GM23338 (cell line): ENCODE measurements at regions not wholly inside any gene's neighbourhood (a gene's known extent, or its start where the extent isn't known, plus 50 kb on each side); places are given as distances from the start of the nearest gene placed in this dataset.

ENCODE experiments used
- ATAC-seq: fragments of 200-7000 bp; cut with Tn5 transposase; 3 replicates; pipeline ENCODE4 v1.9.1; 2020
- DNase-seq: peaks from one replicate; pipeline ENCODE4 v3.0.0-alpha.2; 2015; ENCODE audit warnings: low spot score
- H2AFZ ChIP-seq: fragments of 200-600 bp; sonication (generic); 2 replicates; pipeline ENCODE4 v1.8.0; 2016; ENCODE audit warnings: antibody characterized with exemption, mild to moderate bottlenecking, moderate library complexity
- H3F3A ChIP-seq: fragments of 200-600 bp; sonication (generic); replicated peaks from 2 replicates; pipeline ENCODE4 v1.8.0; 2017; ENCODE audit warnings: antibody characterized with exemption, mixed run types, low read depth
- H3K27ac ChIP-seq: fragments of 200-600 bp; sonication (generic); 2 replicates; pipeline ENCODE4 v1.6.1; 2016; ENCODE audit warnings: low read depth
- H3K27me3 ChIP-seq: fragments of 200-600 bp; sonication (generic); 2 replicates; pipeline ENCODE4 v1.8.0; 2016; ENCODE audit warnings: mild to moderate bottlenecking, mixed run types, moderate library complexity; ENCODE audit not compliant: insufficient read depth
- H3K36me3 ChIP-seq: fragments of 200-600 bp; sonication (generic); 2 replicates; pipeline ENCODE4 v1.8.0; 2016; ENCODE audit warnings: mild to moderate bottlenecking; ENCODE audit not compliant: insufficient read depth
- H3K4me1 ChIP-seq: fragments of 200-600 bp; sonication (generic); 2 replicates; pipeline ENCODE4 v1.8.0; 2016; ENCODE audit warnings: mild to moderate bottlenecking, moderate library complexity; ENCODE audit not compliant: insufficient read depth
- H3K4me2 ChIP-seq: fragments of 200-600 bp; sonication (generic); 2 replicates; pipeline ENCODE4 v1.7.1; 2017; ENCODE audit warnings: mixed run types
- H3K4me3 ChIP-seq: fragments of 200-600 bp; sonication (generic); 2 replicates; pipeline ENCODE4 v1.6.1; 2016; ENCODE audit warnings: mixed run types
- H3K79me2 ChIP-seq: fragments of 200-600 bp; sonication (generic); replicated peaks from 2 replicates; pipeline ENCODE4 v1.8.0; 2017; ENCODE audit warnings: mild to moderate bottlenecking; ENCODE audit not compliant: insufficient read depth
- H3K9me2 ChIP-seq: fragments of 200-600 bp; sonication (generic); 2 replicates; pipeline ENCODE4 v1.8.0; 2017; ENCODE audit not compliant: insufficient read depth
- H4K20me1 ChIP-seq: fragments of 200-600 bp; sonication (generic); replicated peaks from 2 replicates; pipeline ENCODE4 v1.8.0; 2017; ENCODE audit warnings: mild to moderate bottlenecking; ENCODE audit not compliant: insufficient read depth
- H3K27ac Mint-ChIP-seq: 2 replicates; pipeline ENCODE4 v1.8.0; 2020; ENCODE audit warnings: inconsistent platforms, mild to moderate bottlenecking, moderate library complexity, mixed read lengths
- H3K27me3 Mint-ChIP-seq: 3 replicates; pipeline ENCODE4 v1.8.0; 2022; ENCODE audit warnings: low read depth, mild to moderate bottlenecking, moderate library complexity, mixed read lengths, inconsistent platforms; ENCODE audit not compliant: insufficient read depth, poor library complexity
- H3K36me3 Mint-ChIP-seq: 3 replicates; pipeline ENCODE4 v1.8.0; 2021; ENCODE audit warnings: low read depth, mild to moderate bottlenecking, inconsistent platforms, moderate library complexity, mixed read lengths
- H3K4me1 Mint-ChIP-seq: 3 replicates; pipeline ENCODE4 v1.8.0; 2020; ENCODE audit warnings: mild to moderate bottlenecking, inconsistent platforms, mixed read lengths
- H3K4me3 Mint-ChIP-seq: 3 replicates; pipeline ENCODE4 v1.8.0; 2021; ENCODE audit warnings: moderate library complexity, mild to moderate bottlenecking, inconsistent platforms, mixed read lengths
- H3K9me3 Mint-ChIP-seq: 3 replicates; pipeline ENCODE4 v1.8.0; 2020; ENCODE audit warnings: moderate library complexity, mild to moderate bottlenecking, inconsistent platforms, mixed read lengths
- CREB1 ChIP-seq: fragments of 250-450 bp; sonication (Bioruptor Pico); IDR thresholded peaks from 2 replicates; pipeline ENCODE4 v1.5.0; 2020; ENCODE audit warnings: low read depth, mild to moderate bottlenecking, moderate library complexity
- EZH2 ChIP-seq: fragments of 200-600 bp; sonication (generic); IDR thresholded peaks from one replicate; pipeline ENCODE4 v1.8.0; 2017; ENCODE audit warnings: antibody characterized with exemption, mild to moderate bottlenecking, low read depth; ENCODE audit not compliant: unreplicated experiment
- EZH2phosphoT487 ChIP-seq: fragments of 200-600 bp; sonication (generic); IDR thresholded peaks from one replicate; pipeline ENCODE4 v1.8.1; 2018; ENCODE audit warnings: antibody characterized with exemption; ENCODE audit not compliant: unreplicated experiment
- JUNB ChIP-seq: IDR thresholded peaks from one replicate; pipeline ENCODE4 v1.6.1; 2016; ENCODE audit warnings: antibody characterized with exemption; ENCODE audit not compliant: unreplicated experiment
- NANOG ChIP-seq: IDR thresholded peaks from 2 replicates; pipeline ENCODE4 v1.6.1; 2016; ENCODE audit warnings: antibody characterized with exemption, borderline replicate concordance
- POLR2AphosphoS5 ChIP-seq: IDR thresholded peaks from 2 replicates; pipeline ENCODE4 v1.6.1; 2016; ENCODE audit warnings: antibody characterized with exemption, low read depth
- STAT1 ChIP-seq: IDR thresholded peaks from one replicate; pipeline ENCODE4 v1.6.1; 2016; ENCODE audit warnings: antibody characterized with exemption; ENCODE audit not compliant: unreplicated experiment
- ZNF114 ChIP-seq: fragments of 250-450 bp; sonication (Bioruptor Pico); IDR thresholded peaks from 2 replicates; pipeline ENCODE4 v1.5.0; 2020; ENCODE audit warnings: mild to moderate bottlenecking, moderate library complexity
- ZNF331 ChIP-seq: fragments of 250-450 bp; sonication (Bioruptor Pico); IDR thresholded peaks from 2 replicates; pipeline ENCODE4 v1.5.0; 2020; ENCODE audit warnings: low read depth, mild to moderate bottlenecking, moderate library complexity
- TF ChIP-seq, protein P1 (sequence below): IDR thresholded peaks from one replicate; pipeline ENCODE4 v1.6.1; 2018; ENCODE audit warnings: antibody characterized with exemption; ENCODE audit not compliant: unreplicated experiment
- TF ChIP-seq, protein P2 (sequence below): fragments of 250-450 bp; sonication (Bioruptor Pico); IDR thresholded peaks from 2 replicates; pipeline ENCODE4 v1.5.0; 2020; ENCODE audit warnings: mild to moderate bottlenecking, moderate library complexity
- TF ChIP-seq, protein P3 (sequence below): IDR thresholded peaks from 2 replicates; pipeline ENCODE4 v1.6.1; 2016; ENCODE audit warnings: antibody characterized with exemption
- TF ChIP-seq, protein P4 (sequence below), 2 experiments: fragments of 200-600 bp in 1 of 2; sonication (generic) in 1 of 2; conservative IDR thresholded peaks; 2 replicates each; pipeline versions ENCODE4 v1.5.1 to v1.6.1; 2016 to 2017; ENCODE audit warnings: antibody characterized with exemption in 2 of 2, low read depth in 2 of 2, mild to moderate bottlenecking in 2 of 2, moderate library complexity in 1 of 2

DNA sequence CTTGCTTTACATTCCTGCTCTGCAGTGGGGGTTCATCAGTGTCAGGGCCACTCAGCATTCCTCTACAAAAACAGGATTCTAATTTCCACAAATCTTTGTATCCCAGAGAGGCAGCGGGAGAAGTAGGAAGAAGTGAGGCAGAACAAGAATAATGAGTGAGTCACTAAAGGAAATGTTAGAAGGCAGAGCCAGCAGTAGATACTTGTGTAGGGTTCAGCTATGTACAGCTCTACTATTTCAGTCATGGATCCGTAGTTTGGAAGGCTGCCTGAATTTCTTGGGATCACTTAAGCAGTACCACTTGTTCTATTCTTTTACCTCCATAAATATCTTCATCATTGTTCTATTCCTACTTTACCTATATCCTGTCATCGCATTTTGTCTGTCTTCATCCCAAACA is 246.3 kb upstream of the TLE4 start:
- Histone ChIP-seq H3K4me2 (no peak overlapping the region), H3K27me3 (no peaks in the 10 kb centered on the region), H3K4me1 (no peaks in the 10 kb centered on the region), H3K79me2 (no peaks in the 10 kb centered on the region), H2AFZ (no peak overlapping the region), H4K20me1 (no peaks in the 10 kb centered on the region), H3K27ac (no peak overlapping the region), H3K4me3 (no peak overlapping the region), H3F3A (no peaks in the 10 kb centered on the region), H3K36me3 (no peaks in the 10 kb centered on the region), H3K9me2 (no peaks in the 10 kb centered on the region; the same call in 1 of the 2 replicates)
- Mint-ChIP-seq H3K4me1 (no peaks in the 10 kb centered on the region), H3K36me3 (no peaks in the 10 kb centered on the region), H3K9me3 (no peaks in the 10 kb centered on the region), H3K4me3 (no peak overlapping the region), H3K27me3 (peaks cover 2% of the 10 kb centered on the region), H3K27ac (no peak overlapping the region)
- TF ChIP-seq JUNB (no peak), CREB1 (CRISPR knock-in tag) (no peak), POLR2AphosphoS5 (no peak), NANOG (no peak), ZNF331 (CRISPR knock-in tag) (no peak), STAT1 (no peak), EZH2phosphoT487 (no peak), ZNF114 (CRISPR knock-in tag) (no peak), EZH2 (no peak)
- TF ChIP-seq, protein P1, sequence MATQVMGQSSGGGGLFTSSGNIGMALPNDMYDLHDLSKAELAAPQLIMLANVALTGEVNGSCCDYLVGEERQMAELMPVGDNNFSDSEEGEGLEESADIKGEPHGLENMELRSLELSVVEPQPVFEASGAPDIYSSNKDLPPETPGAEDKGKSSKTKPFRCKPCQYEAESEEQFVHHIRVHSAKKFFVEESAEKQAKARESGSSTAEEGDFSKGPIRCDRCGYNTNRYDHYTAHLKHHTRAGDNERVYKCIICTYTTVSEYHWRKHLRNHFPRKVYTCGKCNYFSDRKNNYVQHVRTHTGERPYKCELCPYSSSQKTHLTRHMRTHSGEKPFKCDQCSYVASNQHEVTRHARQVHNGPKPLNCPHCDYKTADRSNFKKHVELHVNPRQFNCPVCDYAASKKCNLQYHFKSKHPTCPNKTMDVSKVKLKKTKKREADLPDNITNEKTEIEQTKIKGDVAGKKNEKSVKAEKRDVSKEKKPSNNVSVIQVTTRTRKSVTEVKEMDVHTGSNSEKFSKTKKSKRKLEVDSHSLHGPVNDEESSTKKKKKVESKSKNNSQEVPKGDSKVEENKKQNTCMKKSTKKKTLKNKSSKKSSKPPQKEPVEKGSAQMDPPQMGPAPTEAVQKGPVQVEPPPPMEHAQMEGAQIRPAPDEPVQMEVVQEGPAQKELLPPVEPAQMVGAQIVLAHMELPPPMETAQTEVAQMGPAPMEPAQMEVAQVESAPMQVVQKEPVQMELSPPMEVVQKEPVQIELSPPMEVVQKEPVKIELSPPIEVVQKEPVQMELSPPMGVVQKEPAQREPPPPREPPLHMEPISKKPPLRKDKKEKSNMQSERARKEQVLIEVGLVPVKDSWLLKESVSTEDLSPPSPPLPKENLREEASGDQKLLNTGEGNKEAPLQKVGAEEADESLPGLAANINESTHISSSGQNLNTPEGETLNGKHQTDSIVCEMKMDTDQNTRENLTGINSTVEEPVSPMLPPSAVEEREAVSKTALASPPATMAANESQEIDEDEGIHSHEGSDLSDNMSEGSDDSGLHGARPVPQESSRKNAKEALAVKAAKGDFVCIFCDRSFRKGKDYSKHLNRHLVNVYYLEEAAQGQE, result no peak
- TF ChIP-seq, protein P2, sequence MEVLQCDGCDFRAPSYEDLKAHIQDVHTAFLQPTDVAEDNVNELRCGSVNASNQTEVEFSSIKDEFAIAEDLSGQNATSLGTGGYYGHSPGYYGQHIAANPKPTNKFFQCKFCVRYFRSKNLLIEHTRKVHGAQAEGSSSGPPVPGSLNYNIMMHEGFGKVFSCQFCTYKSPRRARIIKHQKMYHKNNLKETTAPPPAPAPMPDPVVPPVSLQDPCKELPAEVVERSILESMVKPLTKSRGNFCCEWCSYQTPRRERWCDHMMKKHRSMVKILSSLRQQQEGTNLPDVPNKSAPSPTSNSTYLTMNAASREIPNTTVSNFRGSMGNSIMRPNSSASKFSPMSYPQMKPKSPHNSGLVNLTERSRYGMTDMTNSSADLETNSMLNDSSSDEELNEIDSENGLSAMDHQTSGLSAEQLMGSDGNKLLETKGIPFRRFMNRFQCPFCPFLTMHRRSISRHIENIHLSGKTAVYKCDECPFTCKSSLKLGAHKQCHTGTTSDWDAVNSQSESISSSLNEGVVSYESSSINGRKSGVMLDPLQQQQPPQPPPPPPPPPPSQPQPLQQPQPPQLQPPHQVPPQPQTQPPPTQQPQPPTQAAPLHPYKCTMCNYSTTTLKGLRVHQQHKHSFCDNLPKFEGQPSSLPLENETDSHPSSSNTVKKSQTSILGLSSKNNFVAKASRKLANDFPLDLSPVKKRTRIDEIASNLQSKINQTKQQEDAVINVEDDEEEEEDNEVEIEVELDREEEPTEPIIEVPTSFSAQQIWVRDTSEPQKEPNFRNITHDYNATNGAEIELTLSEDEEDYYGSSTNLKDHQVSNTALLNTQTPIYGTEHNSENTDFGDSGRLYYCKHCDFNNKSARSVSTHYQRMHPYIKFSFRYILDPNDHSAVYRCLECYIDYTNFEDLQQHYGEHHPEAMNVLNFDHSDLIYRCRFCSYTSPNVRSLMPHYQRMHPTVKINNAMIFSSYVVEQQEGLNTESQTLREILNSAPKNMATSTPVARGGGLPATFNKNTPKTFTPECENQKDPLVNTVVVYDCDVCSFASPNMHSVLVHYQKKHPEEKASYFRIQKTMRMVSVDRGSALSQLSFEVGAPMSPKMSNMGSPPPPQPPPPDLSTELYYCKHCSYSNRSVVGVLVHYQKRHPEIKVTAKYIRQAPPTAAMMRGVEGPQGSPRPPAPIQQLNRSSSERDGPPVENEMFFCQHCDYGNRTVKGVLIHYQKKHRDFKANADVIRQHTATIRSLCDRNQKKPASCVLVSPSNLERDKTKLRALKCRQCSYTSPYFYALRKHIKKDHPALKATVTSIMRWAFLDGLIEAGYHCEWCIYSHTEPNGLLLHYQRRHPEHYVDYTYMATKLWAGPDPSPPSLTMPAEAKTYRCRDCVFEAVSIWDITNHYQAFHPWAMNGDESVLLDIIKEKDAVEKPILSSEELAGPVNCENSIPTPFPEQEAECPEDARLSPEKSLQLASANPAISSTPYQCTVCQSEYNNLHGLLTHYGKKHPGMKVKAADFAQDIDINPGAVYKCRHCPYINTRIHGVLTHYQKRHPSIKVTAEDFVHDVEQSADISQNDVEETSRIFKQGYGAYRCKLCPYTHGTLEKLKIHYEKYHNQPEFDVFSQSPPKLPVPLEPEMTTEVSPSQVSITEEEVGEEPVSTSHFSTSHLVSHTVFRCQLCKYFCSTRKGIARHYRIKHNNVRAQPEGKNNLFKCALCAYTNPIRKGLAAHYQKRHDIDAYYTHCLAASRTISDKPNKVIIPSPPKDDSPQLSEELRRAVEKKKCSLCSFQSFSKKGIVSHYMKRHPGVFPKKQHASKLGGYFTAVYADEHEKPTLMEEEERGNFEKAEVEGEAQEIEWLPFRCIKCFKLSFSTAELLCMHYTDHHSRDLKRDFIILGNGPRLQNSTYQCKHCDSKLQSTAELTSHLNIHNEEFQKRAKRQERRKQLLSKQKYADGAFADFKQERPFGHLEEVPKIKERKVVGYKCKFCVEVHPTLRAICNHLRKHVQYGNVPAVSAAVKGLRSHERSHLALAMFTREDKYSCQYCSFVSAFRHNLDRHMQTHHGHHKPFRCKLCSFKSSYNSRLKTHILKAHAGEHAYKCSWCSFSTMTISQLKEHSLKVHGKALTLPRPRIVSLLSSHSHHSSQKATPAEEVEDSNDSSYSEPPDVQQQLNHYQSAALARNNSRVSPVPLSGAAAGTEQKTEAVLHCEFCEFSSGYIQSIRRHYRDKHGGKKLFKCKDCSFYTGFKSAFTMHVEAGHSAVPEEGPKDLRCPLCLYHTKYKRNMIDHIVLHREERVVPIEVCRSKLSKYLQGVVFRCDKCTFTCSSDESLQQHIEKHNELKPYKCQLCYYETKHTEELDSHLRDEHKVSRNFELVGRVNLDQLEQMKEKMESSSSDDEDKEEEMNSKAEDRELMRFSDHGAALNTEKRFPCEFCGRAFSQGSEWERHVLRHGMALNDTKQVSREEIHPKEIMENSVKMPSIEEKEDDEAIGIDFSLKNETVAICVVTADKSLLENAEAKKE, result no peak
- TF ChIP-seq, protein P3, sequence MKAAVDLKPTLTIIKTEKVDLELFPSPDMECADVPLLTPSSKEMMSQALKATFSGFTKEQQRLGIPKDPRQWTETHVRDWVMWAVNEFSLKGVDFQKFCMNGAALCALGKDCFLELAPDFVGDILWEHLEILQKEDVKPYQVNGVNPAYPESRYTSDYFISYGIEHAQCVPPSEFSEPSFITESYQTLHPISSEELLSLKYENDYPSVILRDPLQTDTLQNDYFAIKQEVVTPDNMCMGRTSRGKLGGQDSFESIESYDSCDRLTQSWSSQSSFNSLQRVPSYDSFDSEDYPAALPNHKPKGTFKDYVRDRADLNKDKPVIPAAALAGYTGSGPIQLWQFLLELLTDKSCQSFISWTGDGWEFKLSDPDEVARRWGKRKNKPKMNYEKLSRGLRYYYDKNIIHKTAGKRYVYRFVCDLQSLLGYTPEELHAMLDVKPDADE, result no peak
- TF ChIP-seq, protein P4, sequence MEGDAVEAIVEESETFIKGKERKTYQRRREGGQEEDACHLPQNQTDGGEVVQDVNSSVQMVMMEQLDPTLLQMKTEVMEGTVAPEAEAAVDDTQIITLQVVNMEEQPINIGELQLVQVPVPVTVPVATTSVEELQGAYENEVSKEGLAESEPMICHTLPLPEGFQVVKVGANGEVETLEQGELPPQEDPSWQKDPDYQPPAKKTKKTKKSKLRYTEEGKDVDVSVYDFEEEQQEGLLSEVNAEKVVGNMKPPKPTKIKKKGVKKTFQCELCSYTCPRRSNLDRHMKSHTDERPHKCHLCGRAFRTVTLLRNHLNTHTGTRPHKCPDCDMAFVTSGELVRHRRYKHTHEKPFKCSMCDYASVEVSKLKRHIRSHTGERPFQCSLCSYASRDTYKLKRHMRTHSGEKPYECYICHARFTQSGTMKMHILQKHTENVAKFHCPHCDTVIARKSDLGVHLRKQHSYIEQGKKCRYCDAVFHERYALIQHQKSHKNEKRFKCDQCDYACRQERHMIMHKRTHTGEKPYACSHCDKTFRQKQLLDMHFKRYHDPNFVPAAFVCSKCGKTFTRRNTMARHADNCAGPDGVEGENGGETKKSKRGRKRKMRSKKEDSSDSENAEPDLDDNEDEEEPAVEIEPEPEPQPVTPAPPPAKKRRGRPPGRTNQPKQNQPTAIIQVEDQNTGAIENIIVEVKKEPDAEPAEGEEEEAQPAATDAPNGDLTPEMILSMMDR (conservative IDR thresholded peaks at IDR 0.05; ENCODE audit: low read depth in 2 of 2), result no peak
- ATAC-seq (no peak), DNase-seq (no peak)
